HEK293 (cell line): ENCODE measurements at regions not wholly inside any gene's neighbourhood (a gene's known extent, or its start where the extent isn't known, plus 50 kb on each side); places are given as distances from the start of the nearest gene placed in this dataset.

ENCODE experiments used
- KLF10 ChIP-seq: fragments of 450-650 bp; IDR thresholded peaks from 2 replicates; pipeline ENCODE4 v1.5.1; 2018; ENCODE audit warnings: missing biosample characterization, mild to moderate bottlenecking, missing genetic modification characterization
- SP2 ChIP-seq: fragments of 450-650 bp; formaldehyde crosslinking; IDR thresholded peaks from 2 replicates; pipeline ENCODE4 v1.5.1; 2016; ENCODE audit warnings: missing biosample characterization, missing genetic modification characterization
- ZNF174 ChIP-seq: fragments of 450-650 bp; formaldehyde crosslinking; IDR thresholded peaks from 2 replicates; pipeline ENCODE4 v1.5.0; 2017; ENCODE audit warnings: missing biosample characterization, mild to moderate bottlenecking, missing genetic modification characterization
- ZNF274 ChIP-seq, 2 experiments: fragments of 200-500 bp in 1 of 2; fragments of 450-650 bp in 1 of 2; sonication (Bioruptor generic) in 1 of 2; formaldehyde crosslinking in 1 of 2; IDR thresholded peaks; 2 replicates each; pipeline versions ENCODE4 v1.5.1 to v1.6.1; 2014 to 2016; ENCODE audit warnings: borderline replicate concordance in 1 of 2, inconsistent platforms in 1 of 2, low read length in 1 of 2, missing biosample characterization in 1 of 2, missing genetic modification characterization in 1 of 2
- ZNF48 ChIP-seq: fragments of 450-650 bp; formaldehyde crosslinking; IDR thresholded peaks from 2 replicates; pipeline ENCODE4 v1.5.1; 2016; ENCODE audit warnings: missing biosample characterization, missing genetic modification characterization
- ZNF585B ChIP-seq: fragments of 450-650 bp; formaldehyde crosslinking; IDR thresholded peaks from 2 replicates; pipeline ENCODE4 v1.5.1; 2016; ENCODE audit warnings: missing biosample characterization, missing genetic modification characterization
- TF ChIP-seq, protein P1 (sequence below): fragments of 450-650 bp; formaldehyde crosslinking; IDR thresholded peaks from 2 replicates; pipeline ENCODE4 v1.5.1; 2016; ENCODE audit warnings: missing biosample characterization, missing genetic modification characterization
- TF ChIP-seq, protein P2 (sequence below): fragments of 450-650 bp; formaldehyde crosslinking; IDR thresholded peaks from 2 replicates; pipeline ENCODE4 v1.5.1; 2016; ENCODE audit warnings: missing biosample characterization, missing genetic modification characterization, low read depth
- TF ChIP-seq, protein P3 (sequence below): fragments of 450-650 bp; IDR thresholded peaks from 2 replicates; pipeline ENCODE4 v1.5.1; 2018; ENCODE audit warnings: missing biosample characterization, missing genetic modification characterization

DNA sequence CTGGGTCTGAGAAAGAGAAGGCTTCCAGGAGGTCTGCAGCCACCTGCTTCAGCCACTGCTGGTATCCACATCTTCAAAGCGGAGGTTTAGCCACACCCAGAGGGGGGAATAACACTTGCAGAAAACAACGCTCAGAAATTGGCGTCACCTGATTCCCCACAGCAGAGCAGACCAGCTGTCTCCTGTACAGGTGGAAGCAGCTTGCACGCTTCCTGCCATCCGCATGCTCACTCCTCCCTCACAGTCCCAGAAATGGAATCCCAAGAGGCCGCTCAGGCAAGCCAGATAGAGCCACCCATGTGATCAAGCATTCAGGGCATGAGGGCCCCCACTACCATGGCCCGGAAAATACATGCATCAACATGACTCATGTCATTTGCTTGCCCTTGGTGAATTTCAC lies 112.2 kb upstream of the DIO3 start:
- TF ChIP-seq, protein P1, sequence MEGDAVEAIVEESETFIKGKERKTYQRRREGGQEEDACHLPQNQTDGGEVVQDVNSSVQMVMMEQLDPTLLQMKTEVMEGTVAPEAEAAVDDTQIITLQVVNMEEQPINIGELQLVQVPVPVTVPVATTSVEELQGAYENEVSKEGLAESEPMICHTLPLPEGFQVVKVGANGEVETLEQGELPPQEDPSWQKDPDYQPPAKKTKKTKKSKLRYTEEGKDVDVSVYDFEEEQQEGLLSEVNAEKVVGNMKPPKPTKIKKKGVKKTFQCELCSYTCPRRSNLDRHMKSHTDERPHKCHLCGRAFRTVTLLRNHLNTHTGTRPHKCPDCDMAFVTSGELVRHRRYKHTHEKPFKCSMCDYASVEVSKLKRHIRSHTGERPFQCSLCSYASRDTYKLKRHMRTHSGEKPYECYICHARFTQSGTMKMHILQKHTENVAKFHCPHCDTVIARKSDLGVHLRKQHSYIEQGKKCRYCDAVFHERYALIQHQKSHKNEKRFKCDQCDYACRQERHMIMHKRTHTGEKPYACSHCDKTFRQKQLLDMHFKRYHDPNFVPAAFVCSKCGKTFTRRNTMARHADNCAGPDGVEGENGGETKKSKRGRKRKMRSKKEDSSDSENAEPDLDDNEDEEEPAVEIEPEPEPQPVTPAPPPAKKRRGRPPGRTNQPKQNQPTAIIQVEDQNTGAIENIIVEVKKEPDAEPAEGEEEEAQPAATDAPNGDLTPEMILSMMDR (tag by site-specific recombination) = no peak
- TF ChIP-seq, protein P2, sequence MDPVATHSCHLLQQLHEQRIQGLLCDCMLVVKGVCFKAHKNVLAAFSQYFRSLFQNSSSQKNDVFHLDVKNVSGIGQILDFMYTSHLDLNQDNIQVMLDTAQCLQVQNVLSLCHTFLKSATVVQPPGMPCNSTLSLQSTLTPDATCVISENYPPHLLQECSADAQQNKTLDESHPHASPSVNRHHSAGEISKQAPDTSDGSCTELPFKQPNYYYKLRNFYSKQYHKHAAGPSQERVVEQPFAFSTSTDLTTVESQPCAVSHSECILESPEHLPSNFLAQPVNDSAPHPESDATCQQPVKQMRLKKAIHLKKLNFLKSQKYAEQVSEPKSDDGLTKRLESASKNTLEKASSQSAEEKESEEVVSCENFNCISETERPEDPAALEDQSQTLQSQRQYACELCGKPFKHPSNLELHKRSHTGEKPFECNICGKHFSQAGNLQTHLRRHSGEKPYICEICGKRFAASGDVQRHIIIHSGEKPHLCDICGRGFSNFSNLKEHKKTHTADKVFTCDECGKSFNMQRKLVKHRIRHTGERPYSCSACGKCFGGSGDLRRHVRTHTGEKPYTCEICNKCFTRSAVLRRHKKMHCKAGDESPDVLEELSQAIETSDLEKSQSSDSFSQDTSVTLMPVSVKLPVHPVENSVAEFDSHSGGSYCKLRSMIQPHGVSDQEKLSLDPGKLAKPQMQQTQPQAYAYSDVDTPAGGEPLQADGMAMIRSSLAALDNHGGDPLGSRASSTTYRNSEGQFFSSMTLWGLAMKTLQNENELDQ (tag by site-specific recombination) = no peak
- TF ChIP-seq KLF10 (tag by site-specific recombination) = no peak
- no peak for TF ChIP-seq SP2 (tag by site-specific recombination)
- no peak for TF ChIP-seq ZNF48 (tag by site-specific recombination)
- no peak for TF ChIP-seq ZNF585B (tag by site-specific recombination)
- no peak for TF ChIP-seq ZNF174 (tag by site-specific recombination)
- TF ChIP-seq, protein P3, sequence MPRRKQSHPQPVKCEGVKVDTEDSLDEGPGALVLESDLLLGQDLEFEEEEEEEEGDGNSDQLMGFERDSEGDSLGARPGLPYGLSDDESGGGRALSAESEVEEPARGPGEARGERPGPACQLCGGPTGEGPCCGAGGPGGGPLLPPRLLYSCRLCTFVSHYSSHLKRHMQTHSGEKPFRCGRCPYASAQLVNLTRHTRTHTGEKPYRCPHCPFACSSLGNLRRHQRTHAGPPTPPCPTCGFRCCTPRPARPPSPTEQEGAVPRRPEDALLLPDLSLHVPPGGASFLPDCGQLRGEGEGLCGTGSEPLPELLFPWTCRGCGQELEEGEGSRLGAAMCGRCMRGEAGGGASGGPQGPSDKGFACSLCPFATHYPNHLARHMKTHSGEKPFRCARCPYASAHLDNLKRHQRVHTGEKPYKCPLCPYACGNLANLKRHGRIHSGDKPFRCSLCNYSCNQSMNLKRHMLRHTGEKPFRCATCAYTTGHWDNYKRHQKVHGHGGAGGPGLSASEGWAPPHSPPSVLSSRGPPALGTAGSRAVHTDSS (tag by site-specific recombination) = no peak
- TF ChIP-seq ZNF274 (IDR thresholded peaks at IDR 0.05; ENCODE audit: low read length) = no peak
- no peak for TF ChIP-seq ZNF274 (tag by site-specific recombination; IDR thresholded peaks at IDR 0.05; ENCODE audit: borderline replicate concordance)
